ENCODE measurements at regions not wholly inside any gene's neighbourhood (a gene's known extent, or its start where the extent isn't known, plus 50 kb on each side); places are given as distances from the start of the nearest gene placed in this dataset.

- TF ChIP-seq ZNF462 (CRISPR knock-in tag; IDR thresholded peaks at IDR 0.05) (no peak), REST (IDR thresholded peaks at IDR 0.05; ENCODE audit: unreplicated experiment) (no peak)
Measured at GRCh38 chr3:13165576-13165975, 92.3 kb upstream of the IQSEC1 start (continued).

- Histone ChIP-seq H3F3A (replicated peaks; ENCODE audit: low read depth) (no peaks in the 10 kb centered on the region), H2AFZ (no peak overlapping the region), H3K4me1 (ENCODE audit: insufficient read depth) (peaks cover 27% of the 10 kb centered on the region), H3K79me2 (replicated peaks; ENCODE audit: insufficient read depth) (no peaks in the 10 kb centered on the region), H4K20me1 (replicated peaks; ENCODE audit: insufficient read depth) (no peaks in the 10 kb centered on the region), H3K27ac (ENCODE audit: low read depth) (no peak overlapping the region), H3K4me3 (no peak overlapping the region), H3K9me2 (ENCODE audit: insufficient read depth) (0 out of 2 replicates have a peak, but pooled peaks cover 4% of the 10 kb centered on the region), H3K27me3 (ENCODE audit: insufficient read depth) (no peaks in the 10 kb centered on the region), H3K4me2 (no peak overlapping the region), H3K36me3 (ENCODE audit: insufficient read depth) (no peaks in the 10 kb centered on the region; the same call in 1 of the 2 replicates)
- Mint-ChIP-seq H3K27ac (no peak overlapping the region), H3K4me1 (peaks cover 38% of the 10 kb centered on the region), H3K36me3 (ENCODE audit: low read depth) (peaks cover 9% of the 10 kb centered on the region), H3K27me3 (ENCODE audit: insufficient read depth, low read depth, poor library complexity) (peaks cover 19% of the 10 kb centered on the region), H3K9me3 (peaks cover 18% of the 10 kb centered on the region), H3K4me3 (no peak overlapping the region)
- no peak for ATAC-seq
- DNase-seq (ENCODE audit: low spot score) = no peak
- TF ChIP-seq EZH2phosphoT487 (IDR thresholded peaks at IDR 0.05; ENCODE audit: unreplicated experiment) (no peak), REST (IDR thresholded peaks at IDR 0.05; ENCODE audit: unreplicated experiment) (no peak), CREB1 (CRISPR knock-in tag; IDR thresholded peaks at IDR 0.05; ENCODE audit: low read depth) (no peak), NANOG (IDR thresholded peaks at IDR 0.05; ENCODE audit: borderline replicate concordance) (no peak), JUNB (IDR thresholded peaks at IDR 0.05; ENCODE audit: unreplicated experiment) (no peak), ZNF114 (CRISPR knock-in tag; IDR thresholded peaks at IDR 0.05) (no peak), ZNF331 (CRISPR knock-in tag; IDR thresholded peaks at IDR 0.05; ENCODE audit: low read depth) (no peak)
Measured at GRCh38 chr3:13164893-13165492, 91.8 kb upstream of the IQSEC1 start.
